Right cardiac atrium (tissue), 5 donors: ENCODE measurements at regions not wholly inside any gene's neighbourhood (a gene's known extent, or its start where the extent isn't known, plus 50 kb on each side); places are given as distances from the start of the nearest gene placed in this dataset.

Experiments
- ATAC-seq, 2 donors: fragments of 200-7000 bp; cut with Tn5 transposase; one replicate each; pipeline versions ENCODE4 v1.8.0 to v1.9.1; 2020; ENCODE audit warnings: moderate library complexity in 2 of 2, mild to moderate bottlenecking in 1 of 2
- DNase-seq, 3 donors: peaks; one replicate each; pipeline ENCODE4 v3.0.0-alpha.2; 2020
- H3K27ac ChIP-seq: one replicate; pipeline ENCODE4 v1.5.1; 2013; ENCODE audit warnings: mild to moderate bottlenecking, low read length, control low read depth, moderate library complexity
- H3K27me3 ChIP-seq: one replicate; pipeline ENCODE4 v1.6.1; 2013; ENCODE audit not compliant: control insufficient read depth, insufficient read depth
- H3K4me1 ChIP-seq: one replicate; pipeline ENCODE4 v1.6.1; 2013; ENCODE audit warnings: low read length; ENCODE audit not compliant: control insufficient read depth, insufficient read depth
- H3K4me3 ChIP-seq: one replicate; pipeline ENCODE4 v1.5.1; 2013; ENCODE audit warnings: low read length, control low read depth
- H3K9me3 ChIP-seq: one replicate; pipeline ENCODE4 v1.6.1; 2013; ENCODE audit warnings: low read length; ENCODE audit not compliant: control insufficient read depth
- WGBS: extraction: QIAGEN DNeasy Blood & Tissue Kit; methylation state at CpG from one replicate; pipeline ENCODE4 v1.1.7; 2013; 5-methylcytosine and 5-hydroxymethylcytosine counted together
- intact Hi-C, 4 donors: fragments of 100-400 bp; cut with DNase I; formaldehyde crosslinking; loops; one replicate each; pipeline versions ENCODE4 v1.11.0 to v1.14.0; 2022 to 2023
- donor health status: healthy with polysubstance abuse.
- donor health status: DM: no; HTN: yes; CAD: no.
- donor health status: DM: no; HTN: no; CAD: no.
- donor health status: DM: no; HTN: yes; CAD: no; lungs with severe emphysema.
- donor health status: DM: yes; HTN: yes; CAD: no.

DNA sequence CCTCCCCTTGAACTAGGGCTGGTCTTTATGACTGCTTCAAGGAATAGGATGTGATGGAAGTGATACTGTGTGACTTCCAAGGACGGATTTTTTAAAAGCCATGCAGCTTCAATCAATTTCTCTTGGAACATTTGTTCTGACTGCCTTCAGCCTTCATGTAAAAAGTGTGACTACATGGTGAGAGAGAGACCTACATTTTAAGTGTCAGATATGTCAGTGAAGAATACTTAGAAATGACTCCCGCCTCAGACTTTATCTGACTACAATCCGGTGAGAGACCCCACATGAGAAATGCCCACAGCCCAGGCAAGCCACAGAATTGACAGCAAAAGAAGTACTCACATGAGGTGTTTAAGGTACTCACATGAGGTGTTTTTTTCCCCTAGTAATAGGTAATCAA, 295.3 kb downstream of the KCNC2 start:
- no peak for DNase-seq
- WGBS: 74% methylated on average over 3 of the region's 3 CpGs
- Histone ChIP-seq H3K9me3 (no peaks in the 10 kb centered on the region), H3K4me1 (no peaks in the 10 kb centered on the region), H3K27me3 (no peaks in the 10 kb centered on the region), H3K27ac (no peak overlapping the region), H3K4me3 (no peak overlapping the region)
- intact Hi-C loops: no loop called here
- no peak for ATAC-seq

DNA sequence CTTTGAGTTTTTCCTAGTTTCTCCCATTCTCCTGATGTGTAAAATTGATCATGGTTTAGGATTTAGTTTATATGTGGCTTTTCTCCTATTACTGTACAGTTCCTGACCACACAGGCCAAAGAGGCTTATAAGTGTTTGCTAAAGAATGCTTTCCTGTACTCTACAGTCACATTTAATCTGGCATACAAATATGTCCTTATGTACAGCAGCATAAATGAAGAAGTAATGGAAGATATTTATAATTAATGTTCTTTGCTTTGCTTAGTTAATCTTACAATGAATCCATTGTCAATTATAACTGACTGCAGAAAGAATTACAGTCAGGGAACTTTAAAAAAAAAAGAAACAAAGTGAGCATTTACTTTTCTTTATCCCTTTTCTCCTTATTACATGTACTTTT, 293.9 kb downstream of the KCNC2 start:
- ATAC-seq (no peak), DNase-seq (no peak)
- Histone ChIP-seq H3K27ac (no peak overlapping the region), H3K4me1 (no peaks in the 10 kb centered on the region), H3K27me3 (no peaks in the 10 kb centered on the region), H3K9me3 (no peaks in the 10 kb centered on the region), H3K4me3 (no peak overlapping the region)
- intact Hi-C loops: no loop called here

- DNase-seq (no peak), ATAC-seq (no peak)
- intact Hi-C loops: no loop called here
- Histone ChIP-seq H3K4me1 (no peaks in the 10 kb centered on the region), H3K27me3 (no peaks in the 10 kb centered on the region), H3K9me3 (no peaks in the 10 kb centered on the region), H3K27ac (no peak overlapping the region), H3K4me3 (no peak overlapping the region)
Observed at GRCh38 chr12:74917743-74918142, 291.9 kb downstream of the KCNC2 start.

DNA sequence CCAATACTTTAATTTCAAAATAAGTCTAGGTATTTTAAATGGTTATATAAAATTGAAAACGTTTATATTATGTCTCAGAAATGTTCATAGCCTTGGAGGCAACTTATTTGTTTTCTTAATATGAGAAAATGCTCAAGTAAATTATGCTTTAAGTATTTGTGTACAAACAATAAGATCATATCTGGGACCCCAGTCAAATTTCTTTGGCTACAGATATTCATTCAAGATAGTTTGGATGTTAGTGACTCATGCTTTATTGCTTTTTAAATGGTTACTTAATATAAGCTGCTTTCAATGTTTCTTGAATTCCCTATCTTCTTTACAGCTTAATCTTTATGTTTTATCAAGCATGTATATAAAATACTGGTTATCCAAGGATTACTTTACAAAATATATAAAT, 291.3 kb downstream of the KCNC2 start:
- Histone ChIP-seq H3K9me3 (no peaks in the 10 kb centered on the region), H3K4me1 (no peaks in the 10 kb centered on the region), H3K27ac (no peak overlapping the region), H3K27me3 (no peaks in the 10 kb centered on the region), H3K4me3 (no peak overlapping the region)
- 0% methylated on average over 1 of the region's 1 CpG for WGBS
- intact Hi-C loops: no loop called here
- ATAC-seq: no peak
- DNase-seq: no peak

- intact Hi-C loops: no loop called here
- Histone ChIP-seq H3K27ac (no peak overlapping the region), H3K9me3 (no peaks in the 10 kb centered on the region), H3K4me3 (no peak overlapping the region), H3K27me3 (no peaks in the 10 kb centered on the region), H3K4me1 (no peaks in the 10 kb centered on the region)
- DNase-seq (no peak), ATAC-seq (no peak)
- WGBS: 47% methylated on average over 1 of the region's 1 CpG
Observed at GRCh38 chr12:74922117-74922516, 287.5 kb downstream of the KCNC2 start.

DNA sequence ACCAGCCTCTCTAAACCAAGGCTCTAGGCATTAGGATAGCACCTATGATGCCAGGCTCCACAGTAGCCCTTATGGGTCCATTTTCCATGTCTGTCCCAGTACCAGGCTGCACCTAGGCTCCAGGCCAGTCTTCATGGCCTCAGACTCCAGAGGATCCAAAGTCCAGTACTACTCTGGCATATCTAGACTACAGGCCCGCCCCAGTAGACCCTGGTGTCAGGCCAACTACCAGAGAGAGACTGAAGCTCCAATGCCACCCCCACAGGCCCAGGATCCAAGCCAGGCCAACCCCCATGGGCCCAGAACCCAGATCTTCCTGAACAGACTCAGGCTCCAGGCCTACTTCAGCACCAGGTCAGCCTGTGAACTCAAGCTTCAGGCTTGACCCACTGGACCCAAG, 287.0 kb downstream of the KCNC2 start:
- Histone ChIP-seq H3K9me3 (no peaks in the 10 kb centered on the region), H3K4me1 (no peaks in the 10 kb centered on the region), H3K27me3 (no peaks in the 10 kb centered on the region), H3K4me3 (no peak overlapping the region), H3K27ac (no peak overlapping the region)
- WGBS: 84% methylated on average over 1 of the region's 1 CpG
- ATAC-seq (no peak), DNase-seq (no peak)
- intact Hi-C loops: no loop called here

GRCh38 chr12:74941670-74942069, 268.0 kb downstream of the KCNC2 start:
- H3K27me3 ChIP-seq: no peaks in the 10 kb centered on the region
- no peak for ATAC-seq
- WGBS: 72% methylated on average over 2 of the region's 2 CpGs
- intact Hi-C loops: no loop called here
- no peaks in the 10 kb centered on the region for H3K9me3 ChIP-seq
- H3K27ac ChIP-seq: no peak overlapping the region
- H3K4me3 ChIP-seq: no peak overlapping the region
- no peak for DNase-seq
- no peaks in the 10 kb centered on the region for H3K4me1 ChIP-seq

DNA sequence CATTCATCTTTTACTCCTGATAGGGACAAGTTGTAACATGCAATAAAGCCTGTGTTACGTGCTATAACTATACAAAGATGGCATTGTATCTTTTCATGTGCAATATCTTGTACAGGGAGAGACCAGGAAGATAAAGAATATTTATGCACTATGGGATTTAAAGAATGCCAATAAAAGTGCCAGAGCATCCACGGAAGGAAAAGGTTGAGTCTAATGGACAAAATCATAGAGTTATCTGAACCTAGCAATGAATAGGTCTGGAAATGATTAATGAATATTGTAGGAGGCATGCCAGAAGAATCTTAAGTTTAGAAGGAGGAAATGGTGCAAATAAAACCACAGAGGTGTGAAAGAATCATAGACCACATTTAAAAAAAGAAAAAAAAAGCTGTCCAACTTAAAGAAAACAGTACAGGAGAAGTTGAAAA, 263.9 kb downstream of the KCNC2 start:
- DNase-seq: no peak
- H3K4me3 ChIP-seq: no peak overlapping the region
- intact Hi-C loops: no loop called here
- H3K4me1 ChIP-seq: no peaks in the 10 kb centered on the region
- no peak for ATAC-seq
- no peaks in the 10 kb centered on the region for H3K9me3 ChIP-seq
- H3K27ac ChIP-seq: no peak overlapping the region
- H3K27me3 ChIP-seq: no peaks in the 10 kb centered on the region
- 46% methylated on average over 2 of the region's 2 CpGs for WGBS

GRCh38 chr12:74953697-74954096, 255.9 kb downstream of the KCNC2 start:
- ATAC-seq: no peak
- no peaks in the 10 kb centered on the region for H3K9me3 ChIP-seq

DNA sequence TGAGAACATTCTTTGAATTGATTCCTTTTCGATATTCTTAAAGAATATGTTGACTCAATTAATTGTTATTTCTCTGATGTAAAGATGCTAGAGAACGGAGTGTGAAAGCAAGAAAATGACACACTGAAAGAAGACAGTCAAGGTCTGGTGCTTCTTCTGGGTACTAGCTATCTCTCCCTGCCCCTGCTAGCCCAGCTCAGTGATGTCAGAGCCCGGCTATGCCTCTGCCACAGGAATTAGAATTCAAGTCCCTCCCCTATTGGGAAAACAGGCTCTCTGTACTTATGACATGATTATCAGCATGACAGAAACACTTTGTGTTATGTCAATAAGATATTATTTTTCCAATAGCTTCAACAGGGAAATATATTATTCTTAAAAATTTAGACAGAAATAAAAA, 252.4 kb downstream of the KCNC2 start:
- H3K9me3 ChIP-seq: no peaks in the 10 kb centered on the region
- ATAC-seq: no peak
- no peak overlapping the region for H3K4me3 ChIP-seq
- no peak overlapping the region for H3K27ac ChIP-seq
- no peaks in the 10 kb centered on the region for H3K27me3 ChIP-seq
- intact Hi-C loops: no loop called here
- no peak for DNase-seq
- WGBS: 69% methylated on average over 3 of the region's 3 CpGs
- no peaks in the 10 kb centered on the region for H3K4me1 ChIP-seq

More at GRCh38 chr12:74953697-74954096, 255.9 kb downstream of the KCNC2 start:
- DNase-seq: no peak
- Histone ChIP-seq H3K27me3 (no peaks in the 10 kb centered on the region), H3K27ac (no peak overlapping the region), H3K4me1 (no peaks in the 10 kb centered on the region), H3K4me3 (no peak overlapping the region)
- WGBS: 84% methylated on average over 1 of the region's 1 CpG
- intact Hi-C loops: no loop called here

- no peaks in the 10 kb centered on the region for H3K9me3 ChIP-seq
- no peak for DNase-seq
- H3K4me1 ChIP-seq: no peaks in the 10 kb centered on the region
- no peaks in the 10 kb centered on the region for H3K27me3 ChIP-seq
- no peak overlapping the region for H3K27ac ChIP-seq
- no peak for ATAC-seq
- intact Hi-C loops: no loop called here
- H3K4me3 ChIP-seq: no peak overlapping the region
Observed at GRCh38 chr12:74957634-74958033, 252.0 kb downstream of the KCNC2 start.

DNA sequence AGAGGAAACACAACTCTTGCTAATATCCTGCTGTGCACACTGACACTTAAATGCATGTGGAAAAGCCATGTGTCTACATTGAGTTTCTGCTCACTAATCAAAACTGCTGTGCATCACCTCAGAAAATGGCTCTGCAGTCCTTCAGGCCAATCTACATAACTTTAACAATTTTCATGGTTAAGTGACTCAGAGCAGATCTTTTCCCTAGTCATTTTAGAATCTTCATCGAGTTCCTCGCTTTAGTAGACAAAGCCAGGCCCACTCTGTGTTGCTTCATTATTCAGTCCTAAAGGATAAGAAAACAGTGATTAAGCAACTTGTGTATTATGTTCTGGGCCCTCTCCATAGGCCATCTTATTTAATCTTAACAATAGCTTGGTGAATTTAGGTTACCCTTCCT, 250.0 kb downstream of the KCNC2 start:
- Histone ChIP-seq H3K9me3 (no peaks in the 10 kb centered on the region), H3K4me1 (no peaks in the 10 kb centered on the region), H3K4me3 (no peak overlapping the region), H3K27me3 (no peaks in the 10 kb centered on the region), H3K27ac (no peak overlapping the region)
- 84% methylated on average over 2 of the region's 2 CpGs for WGBS
- ATAC-seq (no peak), DNase-seq (no peak)
- intact Hi-C loops: no loop called here
